HG03159 (cell line): ENCODE measurements at regions not wholly inside any gene's neighbourhood (a gene's known extent, or its start where the extent isn't known, plus 50 kb on each side); places are given as distances from the start of the nearest gene placed in this dataset.

Experiments used
- ATAC-seq: cut with Tn5 transposase; IDR thresholded peaks from one replicate; pipeline ENCODE4 v1.9.1; 2021; ENCODE audit warnings: mild to moderate bottlenecking, moderate library complexity; ENCODE audit not compliant: unreplicated experiment

DNA sequence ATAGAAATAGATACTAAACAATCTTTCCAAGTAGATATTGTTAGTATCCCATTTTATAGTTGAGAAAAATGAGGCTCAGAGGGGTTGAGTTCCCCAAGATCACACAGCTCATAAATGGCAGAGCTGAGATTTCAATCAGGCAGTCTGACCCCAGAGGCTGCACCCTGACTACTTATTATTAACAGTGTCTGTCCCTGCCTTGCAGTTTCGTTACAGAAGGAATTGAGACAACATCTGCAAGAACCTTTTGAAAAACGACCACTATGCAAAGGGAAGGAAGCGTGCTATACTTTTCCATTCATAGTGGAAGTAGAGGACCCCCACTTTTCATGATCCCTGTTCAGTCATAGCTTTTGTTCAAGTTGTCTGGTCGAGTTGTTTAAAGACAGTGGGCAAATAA is 53.2 kb upstream of the SEC11C start:
- no peak for ATAC-seq

DNA sequence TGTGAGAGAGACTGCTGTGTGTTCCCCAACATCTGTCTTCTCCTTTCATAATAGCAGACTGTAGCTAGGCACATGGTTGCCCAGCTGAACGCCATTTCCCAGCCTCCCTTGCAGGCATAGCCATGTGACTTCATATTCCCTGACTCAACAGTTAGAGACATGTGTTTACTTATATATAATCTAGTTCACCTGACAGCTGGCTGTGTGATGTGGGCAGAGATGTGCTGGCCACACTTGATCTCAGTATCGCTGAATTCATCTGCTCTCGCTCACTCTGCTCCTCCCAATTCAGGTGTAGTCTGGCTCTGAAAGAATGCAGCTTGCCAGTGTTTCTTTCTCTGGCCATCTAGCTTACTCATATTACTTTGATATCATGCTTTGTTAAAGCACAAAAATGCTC is 52.3 kb upstream of the SEC11C start:
- ATAC-seq = no peak
